T-helper 1 cell treated with Interleukin-12 subunit alpha and Interleukin-12 subunit beta and Interleukin-4 antibody, amounts not matched to agents 30 μg/mL and 1 μg/mL, for 36 hours (primary cell): ENCODE measurements at regions not wholly inside any gene's neighbourhood (a gene's known extent, or its start where the extent isn't known, plus 50 kb on each side); places are given as distances from the start of the nearest gene placed in this dataset.
A peak's percentile ranks its signal among the peaks of the same experiment; 100 is the strongest.

ENCODE experiments used
- H3K27ac Mint-ChIP-seq: one replicate; pipeline ENCODE4 v1.8.0; 2021; ENCODE audit warnings: mild to moderate bottlenecking, mixed read lengths
- H3K27me3 Mint-ChIP-seq: one replicate; pipeline ENCODE4 v1.8.0; 2021; ENCODE audit warnings: low read depth, mixed read lengths
- H3K36me3 Mint-ChIP-seq: one replicate; pipeline ENCODE4 v1.8.0; 2021; ENCODE audit warnings: low read depth, mixed read lengths
- H3K4me1 Mint-ChIP-seq: one replicate; pipeline ENCODE4 v1.8.0; 2021; ENCODE audit warnings: low read depth, mixed read lengths
- H3K4me3 Mint-ChIP-seq: one replicate; pipeline ENCODE4 v1.8.0; 2021; ENCODE audit warnings: mild to moderate bottlenecking, moderate library complexity, mixed read lengths
- H3K9me3 Mint-ChIP-seq: one replicate; pipeline ENCODE4 v1.8.0; 2021; ENCODE audit warnings: mixed read lengths

- Mint-ChIP-seq H3K27ac (no peak overlapping the region), H3K4me1 (no peaks in the 10 kb centered on the region), H3K27me3 (no peaks in the 10 kb centered on the region), H3K9me3 (peaks cover 7% of the 10 kb centered on the region), H3K36me3 (peaks cover 2% of the 10 kb centered on the region), H3K4me3 (no peak overlapping the region)
Observed at GRCh38 chr18:54100920-54101470, 123.5 kb downstream of the MBD2 start.

GRCh38 chr18:54100466-54100865 is 124.0 kb downstream of the MBD2 start:
- no peak overlapping the region for H3K27ac Mint-ChIP-seq

GRCh38 chr18:54094474-54094873 is 130.0 kb downstream of the MBD2 start:
- no peak overlapping the region for H3K4me3 Mint-ChIP-seq
- peaks cover 7% of the 10 kb centered on the region for H3K9me3 Mint-ChIP-seq
- no peaks in the 10 kb centered on the region for H3K4me1 Mint-ChIP-seq
- no peaks in the 10 kb centered on the region for H3K27me3 Mint-ChIP-seq
- peaks cover 2% of the 10 kb centered on the region for H3K36me3 Mint-ChIP-seq
- no peak overlapping the region for H3K27ac Mint-ChIP-seq

More at GRCh38 chr18:54100466-54100865, 124.0 kb downstream of the MBD2 start:
- H3K4me3 Mint-ChIP-seq = no peak overlapping the region
- no peaks in the 10 kb centered on the region for H3K4me1 Mint-ChIP-seq
- peaks cover 7% of the 10 kb centered on the region for H3K9me3 Mint-ChIP-seq
- H3K36me3 Mint-ChIP-seq = peaks cover 2% of the 10 kb centered on the region
- H3K27me3 Mint-ChIP-seq = no peaks in the 10 kb centered on the region

GRCh38 chr18:54090856-54091255 is 133.6 kb downstream of the MBD2 start:
- H3K27ac Mint-ChIP-seq = no peak overlapping the region
- no peak overlapping the region for H3K4me3 Mint-ChIP-seq
- peaks cover 4% of the 10 kb centered on the region for H3K36me3 Mint-ChIP-seq
- peaks cover 14% of the 10 kb centered on the region for H3K4me1 Mint-ChIP-seq
- H3K27me3 Mint-ChIP-seq = no peaks in the 10 kb centered on the region
- H3K9me3 Mint-ChIP-seq = peaks cover 12% of the 10 kb centered on the region

GRCh38 chr18:54089749-54090459 is 134.6 kb downstream of the MBD2 start:
- Mint-ChIP-seq H3K9me3 (peaks cover 15% of the 10 kb centered on the region), H3K4me3 (no peak overlapping the region), H3K4me1 (peaks cover 18% of the 10 kb centered on the region), H3K27ac (no peak overlapping the region), H3K27me3 (no peaks in the 10 kb centered on the region), H3K36me3 (peaks cover 6% of the 10 kb centered on the region)

- Mint-ChIP-seq H3K27me3 (no peaks in the 10 kb centered on the region), H3K27ac (peak overlapping the region; percentile 75), H3K4me1 (peaks cover 18% of the 10 kb centered on the region), H3K9me3 (peaks cover 40% of the 10 kb centered on the region), H3K36me3 (peaks cover 13% of the 10 kb centered on the region), H3K4me3 (peak overlapping the region; percentile 48)
Observed at GRCh38 chr18:54086863-54087262, 137.6 kb downstream of the MBD2 start.

GRCh38 chr18:54086046-54086802 is 138.2 kb downstream of the MBD2 start:
- peaks cover 2% of the 10 kb centered on the region for H3K27me3 Mint-ChIP-seq
- peak overlapping the region; percentile 48 for H3K4me3 Mint-ChIP-seq
- peaks cover 18% of the 10 kb centered on the region for H3K4me1 Mint-ChIP-seq
- peak overlapping the region; percentile 75 for H3K27ac Mint-ChIP-seq
- H3K36me3 Mint-ChIP-seq = peaks cover 13% of the 10 kb centered on the region
- peaks cover 47% of the 10 kb centered on the region for H3K9me3 Mint-ChIP-seq

GRCh38 chr18:54080858-54081257 is 143.6 kb downstream of the MBD2 start:
- H3K4me1 Mint-ChIP-seq = peaks cover 4% of the 10 kb centered on the region
- H3K36me3 Mint-ChIP-seq = peaks cover 9% of the 10 kb centered on the region
- peaks cover 38% of the 10 kb centered on the region for H3K9me3 Mint-ChIP-seq
- peaks cover 15% of the 10 kb centered on the region for H3K27me3 Mint-ChIP-seq
- no peak overlapping the region for H3K4me3 Mint-ChIP-seq
- no peak overlapping the region for H3K27ac Mint-ChIP-seq

GRCh38 chr18:54076166-54076565 is 148.3 kb downstream of the MBD2 start:
- no peak overlapping the region for H3K4me3 Mint-ChIP-seq
- peaks cover 2% of the 10 kb centered on the region for H3K9me3 Mint-ChIP-seq
- no peaks in the 10 kb centered on the region for H3K4me1 Mint-ChIP-seq
- no peaks in the 10 kb centered on the region for H3K36me3 Mint-ChIP-seq
- H3K27ac Mint-ChIP-seq = no peak overlapping the region
- H3K27me3 Mint-ChIP-seq = peaks cover 16% of the 10 kb centered on the region

- Mint-ChIP-seq H3K27me3 (peaks cover 18% of the 10 kb centered on the region), H3K27ac (no peak overlapping the region)
Observed at GRCh38 chr18:54075689-54076088, 148.8 kb downstream of the MBD2 start.

GRCh38 chr18:54069729-54070128 is 154.7 kb downstream of the MBD2 start:
- no peak overlapping the region for H3K27ac Mint-ChIP-seq
- H3K4me3 Mint-ChIP-seq = no peak overlapping the region
- H3K9me3 Mint-ChIP-seq = no peaks in the 10 kb centered on the region
- no peaks in the 10 kb centered on the region for H3K36me3 Mint-ChIP-seq
- H3K27me3 Mint-ChIP-seq = peaks cover 17% of the 10 kb centered on the region
- H3K4me1 Mint-ChIP-seq = no peaks in the 10 kb centered on the region

More at GRCh38 chr18:54075689-54076088, 148.8 kb downstream of the MBD2 start:
- no peaks in the 10 kb centered on the region for H3K36me3 Mint-ChIP-seq
- H3K4me1 Mint-ChIP-seq = no peaks in the 10 kb centered on the region
- no peaks in the 10 kb centered on the region for H3K9me3 Mint-ChIP-seq
- no peak overlapping the region for H3K4me3 Mint-ChIP-seq

- no peak overlapping the region for H3K4me3 Mint-ChIP-seq
Observed at GRCh38 chr18:54060343-54061005, 164.0 kb downstream of the MBD2 start.

GRCh38 chr18:54052732-54053429 is 171.6 kb downstream of the MBD2 start:
- Mint-ChIP-seq H3K27ac (no peak overlapping the region), H3K36me3 (no peaks in the 10 kb centered on the region), H3K4me3 (no peak overlapping the region)

More at GRCh38 chr18:54060343-54061005, 164.0 kb downstream of the MBD2 start:
- Mint-ChIP-seq H3K4me1 (no peaks in the 10 kb centered on the region), H3K36me3 (no peaks in the 10 kb centered on the region), H3K27me3 (peaks cover 14% of the 10 kb centered on the region), H3K9me3 (no peaks in the 10 kb centered on the region), H3K27ac (no peak overlapping the region)

GRCh38 chr18:54052259-54052658 is 172.2 kb downstream of the MBD2 start:
- Mint-ChIP-seq H3K9me3 (no peaks in the 10 kb centered on the region), H3K27ac (no peak overlapping the region), H3K27me3 (no peaks in the 10 kb centered on the region), H3K36me3 (no peaks in the 10 kb centered on the region), H3K4me1 (no peaks in the 10 kb centered on the region), H3K4me3 (no peak overlapping the region)

More at GRCh38 chr18:54052732-54053429, 171.6 kb downstream of the MBD2 start:
- no peaks in the 10 kb centered on the region for H3K27me3 Mint-ChIP-seq
- H3K9me3 Mint-ChIP-seq = no peaks in the 10 kb centered on the region
- H3K4me1 Mint-ChIP-seq = no peaks in the 10 kb centered on the region
